HepG2 (cell line): ENCODE measurements at regions not wholly inside any gene's neighbourhood (a gene's known extent, or its start where the extent isn't known, plus 50 kb on each side); places are given as distances from the start of the nearest gene placed in this dataset.

Experiments
- ATAC-seq: fragments of 200-7000 bp; cut with Tn5 transposase; 3 replicates; pipeline ENCODE4 v1.9.1; 2020; ENCODE audit warnings: mild to moderate bottlenecking, moderate library complexity
- BruUV-seq: library from RNA; stranded (reverse); fragments of 400-500 nt; replicated peaks from 2 replicates; lab custom pipeline; 2021; lab: Mats Ljungman, UMichigan
- CTCF ChIA-PET: fragments of 300-600 bp; formaldehyde crosslinking; extraction: SDS; loops from one replicate; lab custom pipeline; 2021; ENCODE audit warnings: low total read pairs, inconsistent platforms, low intra/inter-chr PET ratio; lab: Yijun Ruan, JAX
- POLR2A ChIA-PET: fragments of 350-600 bp; sonication (Branson Sonifier 250); formaldehyde crosslinking; loops from one replicate; lab custom pipeline; 2020; ENCODE audit warnings: antibody characterized with exemption, inconsistent platforms; lab: Yijun Ruan, JAX
- DNase-seq: peaks from one replicate; pipeline ENCODE4 v3.0.0-alpha.2; 2015; ENCODE audit warnings: low spot score
- FAIRE-seq: peaks from 3 replicates; lab custom pipeline; 2011; peaks lifted over from hg19 to GRCh38; lab: Jason Lieb, UNC
- H2AFZ ChIP-seq: one replicate; pipeline ENCODE4 v1.6.1; 2011; ENCODE audit warnings: low read length, inconsistent platforms
- H3K27ac ChIP-seq: fragments of 300-600 bp; 3 replicates; pipeline ENCODE4 v1.8.0; 2011; ENCODE audit warnings: mixed run types, mild to moderate bottlenecking, mixed read lengths, low read length, inconsistent platforms; ENCODE audit not compliant: insufficient read depth; ENCODE audit errors: extremely low read length
- H3K27me3 ChIP-seq, 2 experiments: fragments of 200-600 bp in 1 of 2; 2 replicates in 1 of 2; 3 replicates in 1 of 2; pipeline versions ENCODE4 v1.6.0 to v1.8.0; 2011; ENCODE audit warnings: low read length in 2 of 2, mild to moderate bottlenecking in 2 of 2, moderate library complexity in 2 of 2, inconsistent platforms in 1 of 2; ENCODE audit not compliant: insufficient read depth in 2 of 2, control insufficient read depth in 1 of 2
- H3K36me3 ChIP-seq, 2 experiments: fragments of 200-600 bp in 1 of 2; replicated peaks in 1 of 2; 2 replicates in 1 of 2; 3 replicates in 1 of 2; pipeline versions ENCODE4 v1.5.1 to v1.8.0; 2011; ENCODE audit warnings: low read length in 2 of 2, inconsistent platforms in 1 of 2; ENCODE audit not compliant: insufficient read depth in 2 of 2, control insufficient read depth in 1 of 2
- H3K4me1 ChIP-seq: 2 replicates; pipeline ENCODE4 v1.5.1; 2012; ENCODE audit warnings: low read length, inconsistent platforms; ENCODE audit not compliant: insufficient read depth
- H3K4me2 ChIP-seq: 2 replicates; pipeline ENCODE4 v1.6.0; 2011; ENCODE audit warnings: low read depth, low read length, inconsistent platforms
- H3K4me3 ChIP-seq, 3 experiments: fragments of 200-600 bp in 1 of 3; sonication (generic), shearing (Covaris generic) in 1 of 3; replicated peaks in 1 of 3; 2 replicates each; pipeline ENCODE4 v1.5.1; 2011 to 2016; ENCODE audit warnings: low read length in 3 of 3, inconsistent platforms in 2 of 3, low read depth in 2 of 3, mild to moderate bottlenecking in 2 of 3, control low read depth in 1 of 3, mixed read lengths in 1 of 3; ENCODE audit not compliant: insufficient read depth in 1 of 3
- H3K79me2 ChIP-seq: one replicate; pipeline ENCODE4 v1.6.1; 2011; ENCODE audit warnings: low read length, inconsistent platforms; ENCODE audit not compliant: insufficient read depth
- H3K9ac ChIP-seq: 2 replicates; pipeline ENCODE4 v1.6.0; 2011; ENCODE audit warnings: mild to moderate bottlenecking, low read depth, low read length, inconsistent platforms; ENCODE audit not compliant: insufficient read depth
- H3K9me3 ChIP-seq: 2 replicates; pipeline ENCODE4 v1.5.1; 2012; ENCODE audit warnings: mild to moderate bottlenecking, low read length
- H4K20me1 ChIP-seq: 2 replicates; pipeline ENCODE4 v1.6.0; 2011; ENCODE audit warnings: inconsistent platforms, mild to moderate bottlenecking, low read length, moderate library complexity; ENCODE audit not compliant: insufficient read depth
- ATAD3A ChIP-seq: sonication (generic); formaldehyde crosslinking; IDR thresholded peaks from 2 replicates; pipeline ENCODE4 v1.4.0; 2020; ENCODE audit warnings: missing genetic modification reagents
- ATF3 ChIP-seq: sonication (generic); formaldehyde crosslinking; IDR thresholded peaks from 2 replicates; pipeline ENCODE4 v1.4.0; 2020; ENCODE audit warnings: missing genetic modification reagents
- CCDC6 ChIP-seq: sonication (generic); formaldehyde crosslinking; IDR thresholded peaks from 2 replicates; pipeline ENCODE4 v1.8.1; 2022; ENCODE audit warnings: mild to moderate bottlenecking, missing genetic modification reagents, moderate library complexity
- FOXP1 ChIP-seq, 2 experiments: fragments of 450-650 bp in 1 of 2; IDR thresholded peaks; 2 replicates each; pipeline ENCODE4 v1.6.1; 2017 to 2018; ENCODE audit warnings: antibody characterized with exemption in 1 of 2
- HNRNPL ChIP-seq: fragments of 200-400 bp; formaldehyde crosslinking; IDR thresholded peaks from 2 replicates; pipeline ENCODE4 v1.6.1; 2017; ENCODE audit warnings: mild to moderate bottlenecking, low read depth, low read length
- KAT8 ChIP-seq: IDR thresholded peaks from 2 replicates; pipeline ENCODE4 v1.6.1; 2016; ENCODE audit warnings: missing genetic modification reagents, missing compliant biosample characterization
- MTA3 ChIP-seq: sonication (generic); formaldehyde crosslinking; IDR thresholded peaks from 2 replicates; pipeline ENCODE4 v1.4.0; 2020; ENCODE audit warnings: missing genetic modification reagents
- PPARG ChIP-seq: conservative IDR thresholded peaks from 2 replicates; pipeline ENCODE4 v1.6.1; 2016; ENCODE audit warnings: missing biosample characterization, missing genetic modification reagents
- SIX1 ChIP-seq: sonication (generic); formaldehyde crosslinking; IDR thresholded peaks from 2 replicates; pipeline ENCODE4 v1.4.0; 2020; ENCODE audit warnings: missing genetic modification reagents, borderline replicate concordance
- TBP ChIP-seq: sonication (generic); formaldehyde crosslinking; IDR thresholded peaks from 2 replicates; pipeline ENCODE4 v1.5.0; 2020; ENCODE audit warnings: missing genetic modification reagents
- TEAD2 ChIP-seq: sonication (generic); formaldehyde crosslinking; IDR thresholded peaks from 2 replicates; pipeline ENCODE4 v1.9.0; 2021; ENCODE audit warnings: missing genetic modification reagents
- TGIF2 ChIP-seq: IDR thresholded peaks from 2 replicates; pipeline ENCODE4 v1.6.1; 2016; ENCODE audit warnings: control low read depth, missing compliant biosample characterization
- ZFY ChIP-seq: sonication (generic); formaldehyde crosslinking; IDR thresholded peaks from 2 replicates; pipeline ENCODE4 v1.4.0; 2020; ENCODE audit warnings: missing genetic modification reagents
- ZNF34 ChIP-seq: sonication (generic); formaldehyde crosslinking; IDR thresholded peaks from 2 replicates; pipeline ENCODE4 v1.4.0; 2020; ENCODE audit warnings: mild to moderate bottlenecking, missing genetic modification reagents, borderline replicate concordance
- ZNF569 ChIP-seq: sonication (generic); formaldehyde crosslinking; IDR thresholded peaks from 2 replicates; pipeline ENCODE4 v1.5.0; 2020; ENCODE audit warnings: mild to moderate bottlenecking, missing genetic modification reagents, moderate library complexity, borderline replicate concordance
- ZNF737 ChIP-seq: sonication (generic); formaldehyde crosslinking; IDR thresholded peaks from 2 replicates; pipeline ENCODE4 v1.5.0; 2020; ENCODE audit warnings: missing genetic modification reagents, mild to moderate bottlenecking, borderline replicate concordance
- in situ Hi-C: cut with HindIII; loops from 2 replicates; pipeline ENCODE4 v1.10.0; 2017; ENCODE audit warnings: low pct_unique_long_range_greater_than_20kb; ENCODE audit not compliant: extremely low pct_ligation_motif_present
- intact Hi-C: fragments of 100-400 bp; cut with micrococcal nuclease; formaldehyde crosslinking; loops from one replicate; pipeline ENCODE4 v1.10.0; 2022; ENCODE audit not compliant: unreplicated experiment
- TF ChIP-seq, protein P1 (sequence below): sonication (generic); formaldehyde crosslinking; IDR thresholded peaks from 2 replicates; pipeline ENCODE4 v1.5.1; 2020; ENCODE audit warnings: missing genetic modification reagents, mild to moderate bottlenecking, borderline replicate concordance
- TF ChIP-seq, protein P2 (sequence below): sonication (generic); formaldehyde crosslinking; conservative IDR thresholded peaks from 2 replicates; pipeline ENCODE4 v1.8.0; 2022; ENCODE audit warnings: missing genetic modification reagents

DNA sequence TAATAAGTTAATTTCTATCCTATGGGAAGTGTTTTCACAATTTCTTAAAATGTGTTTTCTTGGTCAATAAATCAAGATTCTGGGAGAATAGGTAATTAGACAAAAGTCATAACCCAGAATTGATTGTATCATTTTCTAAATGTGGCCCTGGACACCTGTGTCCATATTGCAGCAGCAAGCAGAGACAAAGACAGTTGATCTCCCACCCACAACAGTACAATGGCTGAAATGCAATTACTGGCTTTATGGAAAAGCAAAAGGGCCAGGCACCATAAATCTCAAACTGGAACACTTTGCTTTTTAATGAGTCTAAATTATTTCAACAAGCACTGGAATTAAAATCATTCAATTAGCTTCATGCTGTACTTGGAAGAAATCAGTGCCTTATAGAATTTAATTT, 157.2 kb downstream of the ESM1 start:
- H3K9ac ChIP-seq, result no peak overlapping the region
- H3K4me1 ChIP-seq, result no peaks in the 10 kb centered on the region
- no peak for DNase-seq
- in situ Hi-C loops (no loop called here), intact Hi-C loops (no loop called here)
- no peak overlapping the region for H2AFZ ChIP-seq
- no peaks in the 10 kb centered on the region for H3K9me3 ChIP-seq
- CTCF ChIA-PET, result no interaction called here
- no peaks in the 10 kb centered on the region for H3K27me3 ChIP-seq
- TF ChIP-seq TBP (no peak), FOXP1 (IDR thresholded peaks at IDR 0.05) (no peak), FOXP1 (CRISPR knock-in tag; IDR thresholded peaks at IDR 0.05) (no peak), ATAD3A (CRISPR knock-in tag) (no peak), ZNF34 (CRISPR knock-in tag) (no peak), TGIF2 (CRISPR knock-in tag) (no peak), ZNF569 (CRISPR knock-in tag) (no peak), MTA3 (CRISPR knock-in tag) (no peak), ZNF737 (CRISPR knock-in tag) (no peak), HNRNPL (no peak), CCDC6 (CRISPR knock-in tag) (no peak), KAT8 (CRISPR knock-in tag) (no peak), PPARG (no peak), ATF3 (CRISPR knock-in tag) (no peak), TEAD2 (CRISPR knock-in tag) (no peak), ZFY (CRISPR knock-in tag) (no peak), SIX1 (CRISPR knock-in tag) (no peak)
- TF ChIP-seq, protein P1, sequence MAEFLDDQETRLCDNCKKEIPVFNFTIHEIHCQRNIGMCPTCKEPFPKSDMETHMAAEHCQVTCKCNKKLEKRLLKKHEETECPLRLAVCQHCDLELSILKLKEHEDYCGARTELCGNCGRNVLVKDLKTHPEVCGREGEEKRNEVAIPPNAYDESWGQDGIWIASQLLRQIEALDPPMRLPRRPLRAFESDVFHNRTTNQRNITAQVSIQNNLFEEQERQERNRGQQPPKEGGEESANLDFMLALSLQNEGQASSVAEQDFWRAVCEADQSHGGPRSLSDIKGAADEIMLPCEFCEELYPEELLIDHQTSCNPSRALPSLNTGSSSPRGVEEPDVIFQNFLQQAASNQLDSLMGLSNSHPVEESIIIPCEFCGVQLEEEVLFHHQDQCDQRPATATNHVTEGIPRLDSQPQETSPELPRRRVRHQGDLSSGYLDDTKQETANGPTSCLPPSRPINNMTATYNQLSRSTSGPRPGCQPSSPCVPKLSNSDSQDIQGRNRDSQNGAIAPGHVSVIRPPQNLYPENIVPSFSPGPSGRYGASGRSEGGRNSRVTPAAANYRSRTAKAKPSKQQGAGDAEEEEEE (CRISPR knock-in tag), result no peak
- TF ChIP-seq, protein P2, sequence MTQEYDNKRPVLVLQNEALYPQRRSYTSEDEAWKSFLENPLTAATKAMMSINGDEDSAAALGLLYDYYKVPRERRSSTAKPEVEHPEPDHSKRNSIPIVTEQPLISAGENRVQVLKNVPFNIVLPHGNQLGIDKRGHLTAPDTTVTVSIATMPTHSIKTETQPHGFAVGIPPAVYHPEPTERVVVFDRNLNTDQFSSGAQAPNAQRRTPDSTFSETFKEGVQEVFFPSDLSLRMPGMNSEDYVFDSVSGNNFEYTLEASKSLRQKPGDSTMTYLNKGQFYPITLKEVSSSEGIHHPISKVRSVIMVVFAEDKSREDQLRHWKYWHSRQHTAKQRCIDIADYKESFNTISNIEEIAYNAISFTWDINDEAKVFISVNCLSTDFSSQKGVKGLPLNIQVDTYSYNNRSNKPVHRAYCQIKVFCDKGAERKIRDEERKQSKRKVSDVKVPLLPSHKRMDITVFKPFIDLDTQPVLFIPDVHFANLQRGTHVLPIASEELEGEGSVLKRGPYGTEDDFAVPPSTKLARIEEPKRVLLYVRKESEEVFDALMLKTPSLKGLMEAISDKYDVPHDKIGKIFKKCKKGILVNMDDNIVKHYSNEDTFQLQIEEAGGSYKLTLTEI (CRISPR knock-in tag), result no peak
- POLR2A ChIA-PET, result no interaction called here
- no peaks in the 10 kb centered on the region for H3K79me2 ChIP-seq
- no peak overlapping the region for H3K27ac ChIP-seq
- no peaks in the 10 kb centered on the region for H4K20me1 ChIP-seq
- no peak for FAIRE-seq
- no TSS peak for BruUV-seq
- H3K36me3 ChIP-seq, result no peaks in the 10 kb centered on the region
- H3K4me3 ChIP-seq, result no peak overlapping the region
- no peak overlapping the region for H3K4me2 ChIP-seq
- no peak for ATAC-seq
